Osteoblast (primary cell): ENCODE measurements at regions not wholly inside any gene's neighbourhood (a gene's known extent, or its start where the extent isn't known, plus 50 kb on each side); places are given as distances from the start of the nearest gene placed in this dataset.
A peak's percentile ranks its signal among the peaks of the same experiment; 100 is the strongest.

Experiments used
- DNase-seq: peaks from one replicate; pipeline ENCODE4 v3.0.0; 2011; ENCODE audit warnings: low spot score, mixed read lengths; ENCODE audit not compliant: insufficient read length; ENCODE audit errors: missing footprints
- H2AFZ ChIP-seq: 2 replicates; pipeline ENCODE4 v1.6.0; 2011; ENCODE audit warnings: mild to moderate bottlenecking, low read length
- H3K27ac ChIP-seq: 2 replicates; pipeline ENCODE4 v1.5.1; 2011; ENCODE audit warnings: mild to moderate bottlenecking, low read depth, low read length, moderate library complexity
- H3K27me3 ChIP-seq: 2 replicates; pipeline ENCODE4 v1.6.0; 2012; ENCODE audit warnings: mild to moderate bottlenecking, control low read depth, inconsistent platforms, low read length, moderate library complexity; ENCODE audit not compliant: insufficient read depth
- H3K36me3 ChIP-seq: 2 replicates; pipeline ENCODE4 v1.5.1; 2011; ENCODE audit warnings: mild to moderate bottlenecking, low read length, control low read depth, moderate library complexity; ENCODE audit not compliant: insufficient read depth
- H3K4me1 ChIP-seq: 2 replicates; pipeline ENCODE4 v1.5.1; 2011; ENCODE audit warnings: mild to moderate bottlenecking, low read length, control low read depth, moderate library complexity; ENCODE audit not compliant: insufficient read depth
- H3K4me2 ChIP-seq: 2 replicates; pipeline ENCODE4 v1.6.0; 2011; ENCODE audit warnings: mild to moderate bottlenecking, low read length; ENCODE audit not compliant: insufficient read depth
- H3K4me3 ChIP-seq: fragments of 200-600 bp; sonication (generic); 3 replicates; pipeline ENCODE4 v1.5.1; 2012; ENCODE audit warnings: mild to moderate bottlenecking, low read length, inconsistent platforms; ENCODE audit not compliant: insufficient read depth
- H3K79me2 ChIP-seq: 2 replicates; pipeline ENCODE4 v1.6.0; 2012; ENCODE audit warnings: mild to moderate bottlenecking, low read length, control low read depth, inconsistent platforms; ENCODE audit not compliant: insufficient read depth
- H3K9me3 ChIP-seq: 2 replicates; pipeline ENCODE4 v1.5.1; 2011; ENCODE audit warnings: low read depth, low read length, control low read depth
- H4K20me1 ChIP-seq: 2 replicates; pipeline ENCODE4 v1.6.0; 2012; ENCODE audit warnings: mild to moderate bottlenecking, low read length, control low read depth; ENCODE audit not compliant: insufficient read depth
- CTCF ChIP-seq: IDR thresholded peaks from 2 replicates; pipeline ENCODE4 v1.5.1; 2011; ENCODE audit warnings: mild to moderate bottlenecking, low read depth, low read length, moderate library complexity; ENCODE audit errors: extremely low read depth

GRCh38 chr11:130603335-130603906 lies 155.0 kb downstream of the ADAMTS15 start:
- peaks cover 27% of the 10 kb centered on the region for H3K4me1 ChIP-seq
- TF ChIP-seq CTCF = no peak
- H3K27me3 ChIP-seq = no peaks in the 10 kb centered on the region
- no peak overlapping the region for H3K4me3 ChIP-seq
- no peak for DNase-seq
- H4K20me1 ChIP-seq = no peaks in the 10 kb centered on the region
- H3K79me2 ChIP-seq = no peaks in the 10 kb centered on the region
- peaks cover 6% of the 10 kb centered on the region for H3K9me3 ChIP-seq
- H3K36me3 ChIP-seq = no peaks in the 10 kb centered on the region
- no peak overlapping the region for H3K4me2 ChIP-seq
- H3K27ac ChIP-seq = no peak overlapping the region
- H2AFZ ChIP-seq = no peak overlapping the region

GRCh38 chr11:130604606-130605005 lies 156.2 kb downstream of the ADAMTS15 start:
- no peak overlapping the region for H2AFZ ChIP-seq
- no peaks in the 10 kb centered on the region for H3K79me2 ChIP-seq
- no peaks in the 10 kb centered on the region for H3K27me3 ChIP-seq
- H3K9me3 ChIP-seq = peaks cover 6% of the 10 kb centered on the region
- no peaks in the 10 kb centered on the region for H3K36me3 ChIP-seq
- H3K27ac ChIP-seq = no peak overlapping the region
- no peak for TF ChIP-seq CTCF
- DNase-seq = no peak
- no peak overlapping the region for H3K4me3 ChIP-seq
- H3K4me1 ChIP-seq = peaks cover 33% of the 10 kb centered on the region
- no peaks in the 10 kb centered on the region for H4K20me1 ChIP-seq
- H3K4me2 ChIP-seq = no peak overlapping the region

- peaks cover 6% of the 10 kb centered on the region for H3K9me3 ChIP-seq
- TF ChIP-seq CTCF = no peak
- H3K4me3 ChIP-seq = no peak overlapping the region
- H3K79me2 ChIP-seq = no peaks in the 10 kb centered on the region
- H4K20me1 ChIP-seq = no peaks in the 10 kb centered on the region
- H3K36me3 ChIP-seq = no peaks in the 10 kb centered on the region
- H2AFZ ChIP-seq = peak overlapping the region; percentile 21
- H3K4me2 ChIP-seq = peak overlapping the region; percentile 3
- no peaks in the 10 kb centered on the region for H3K27me3 ChIP-seq
- peak overlapping the region; percentile 61 for H3K27ac ChIP-seq
- peaks cover 35% of the 10 kb centered on the region for H3K4me1 ChIP-seq
- DNase-seq = no peak
Measured at GRCh38 chr11:130606178-130606577, 157.7 kb downstream of the ADAMTS15 start.

- no peaks in the 10 kb centered on the region for H3K36me3 ChIP-seq
- TF ChIP-seq CTCF = no peak
- no peaks in the 10 kb centered on the region for H3K79me2 ChIP-seq
- H3K4me3 ChIP-seq = no peak overlapping the region
- H3K4me1 ChIP-seq = peaks cover 41% of the 10 kb centered on the region
- peak overlapping the region; percentile 61 for H3K27ac ChIP-seq
- peak overlapping the region; percentile 21 for H2AFZ ChIP-seq
- H4K20me1 ChIP-seq = no peaks in the 10 kb centered on the region
- H3K27me3 ChIP-seq = no peaks in the 10 kb centered on the region
- no peaks in the 10 kb centered on the region for H3K9me3 ChIP-seq
- H3K4me2 ChIP-seq = peak overlapping the region; percentile 3
- DNase-seq = no peak
Measured at GRCh38 chr11:130606781-130607511, 158.5 kb downstream of the ADAMTS15 start.
